ENCODE measurements at regions not wholly inside any gene's neighbourhood (a gene's known extent, or its start where the extent isn't known, plus 50 kb on each side); places are given as distances from the start of the nearest gene placed in this dataset.
"Not testable (repeated sequence)": the region's sequence is repeated elsewhere in the genome, so short reads cannot be mapped to it uniquely, and the experiment has no call there.

DNA sequence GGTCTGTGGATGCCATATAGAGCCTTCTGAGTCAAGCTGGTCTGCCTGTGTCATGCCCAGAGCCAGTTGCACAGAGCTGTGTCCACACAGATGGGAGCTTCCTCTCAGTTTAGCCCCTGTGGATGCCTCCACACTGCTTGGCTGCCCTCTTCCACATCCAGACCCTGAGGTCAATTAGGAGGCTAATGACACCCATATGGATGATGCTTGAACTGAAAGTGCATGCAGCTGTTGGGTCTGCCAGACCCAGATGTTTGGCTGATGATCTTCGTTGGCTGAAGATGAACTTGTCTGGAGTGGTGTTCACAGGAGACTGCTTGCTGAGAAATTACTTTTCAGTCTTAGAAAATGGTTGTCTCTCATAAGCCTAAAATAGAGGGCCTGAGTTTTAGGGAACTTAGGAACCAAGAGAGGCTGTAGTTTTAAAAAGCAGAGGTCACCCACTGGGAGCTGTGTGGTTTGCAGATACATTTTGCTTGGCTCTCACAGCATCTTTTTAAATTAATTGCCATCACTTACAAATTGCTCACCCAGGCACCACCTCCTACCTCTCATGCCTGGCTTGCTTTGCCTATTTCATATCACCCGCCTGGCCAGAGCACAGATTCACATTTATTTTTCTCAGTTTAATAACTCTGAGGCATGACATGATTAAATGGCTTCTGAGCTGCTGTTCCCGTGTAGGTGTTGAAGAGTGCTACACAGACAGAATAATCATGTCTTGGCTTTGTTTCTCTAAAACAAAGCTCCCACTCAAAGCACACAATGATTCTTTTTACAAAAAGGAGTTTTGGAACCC lies 176.1 kb downstream of the MINAR1 start:
- no peak for DNase-seq

DNA sequence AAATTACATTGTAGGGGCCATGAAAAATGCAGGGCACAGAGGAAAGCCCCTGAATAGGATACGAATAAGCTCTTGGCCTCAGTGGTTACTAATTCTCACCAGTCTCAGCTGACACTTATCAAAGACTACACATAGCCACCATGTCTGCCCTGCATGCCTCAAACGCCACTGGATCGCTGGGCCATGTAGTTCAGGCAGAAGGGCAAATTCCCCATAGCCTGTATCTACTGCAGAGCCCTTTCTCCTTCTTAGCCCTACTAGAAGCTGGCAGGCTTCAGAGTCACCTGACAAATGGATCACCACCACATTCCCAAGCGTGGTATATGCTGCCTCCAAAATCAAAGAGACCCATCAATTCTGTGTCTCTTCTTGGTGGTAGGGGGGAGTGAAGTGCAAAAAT lies 177.4 kb downstream of the MINAR1 start:
- no peak for DNase-seq

DNA sequence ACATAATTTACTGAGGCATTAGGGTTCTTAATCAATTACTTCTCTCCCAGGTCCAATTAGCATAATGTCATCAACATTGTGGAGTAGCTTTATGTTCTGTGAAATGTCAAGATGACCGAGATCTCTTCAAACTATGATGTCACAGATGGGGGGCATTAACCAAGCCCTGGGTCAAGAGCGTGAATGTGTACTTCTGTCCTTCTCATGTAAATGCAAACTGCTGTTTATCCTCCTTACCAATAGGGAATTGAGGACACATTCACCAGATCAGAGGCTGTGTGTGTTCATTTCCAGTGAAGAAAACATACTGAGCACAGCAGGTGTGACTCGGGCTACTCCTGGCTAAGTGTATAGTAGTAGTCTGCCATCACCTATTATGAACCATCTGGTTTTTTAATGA lies 177.9 kb downstream of the MINAR1 start:
- DNase-seq, result no peak

DNA sequence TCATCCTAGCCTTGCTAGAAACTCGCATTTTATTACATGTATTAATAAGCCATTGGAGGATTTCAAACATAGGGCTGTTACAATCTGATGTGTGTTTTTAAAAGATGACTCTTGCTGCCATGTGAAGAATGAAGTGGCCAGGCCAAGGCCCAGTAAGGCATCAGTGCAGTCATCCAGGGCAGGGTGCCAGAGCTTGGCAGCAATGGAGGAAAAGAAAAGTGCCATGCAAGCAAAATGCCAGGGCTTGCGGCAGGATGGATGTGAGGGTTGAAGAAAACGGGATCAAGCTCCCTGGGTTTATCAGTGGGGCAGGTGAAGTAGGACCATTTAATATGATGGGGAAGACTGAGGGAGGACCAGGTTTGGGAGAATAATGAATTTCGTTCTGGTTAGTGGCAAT lies 183.6 kb downstream of the MINAR1 start:
- no peak for DNase-seq

DNA sequence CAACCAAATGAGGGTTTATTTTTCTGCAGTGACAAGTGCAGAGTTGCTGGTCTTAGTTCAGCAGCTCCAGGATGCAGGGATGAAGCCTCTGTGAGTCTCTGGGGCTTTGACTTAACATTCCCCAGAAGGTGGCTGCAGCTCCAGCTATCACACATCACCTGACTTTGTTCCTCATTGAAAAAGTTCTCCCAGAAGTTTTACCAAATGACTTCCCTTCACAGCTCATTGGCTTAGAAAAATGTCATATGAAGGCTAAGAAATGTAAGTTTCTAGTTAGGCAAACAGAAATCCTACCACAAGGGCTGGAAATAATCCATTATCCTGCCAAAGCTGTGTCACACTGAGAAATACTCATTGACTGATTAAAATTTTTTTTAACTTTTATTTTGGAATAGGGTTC lies 184.9 kb downstream of the MINAR1 start:
- DNase-seq, result no peak

DNA sequence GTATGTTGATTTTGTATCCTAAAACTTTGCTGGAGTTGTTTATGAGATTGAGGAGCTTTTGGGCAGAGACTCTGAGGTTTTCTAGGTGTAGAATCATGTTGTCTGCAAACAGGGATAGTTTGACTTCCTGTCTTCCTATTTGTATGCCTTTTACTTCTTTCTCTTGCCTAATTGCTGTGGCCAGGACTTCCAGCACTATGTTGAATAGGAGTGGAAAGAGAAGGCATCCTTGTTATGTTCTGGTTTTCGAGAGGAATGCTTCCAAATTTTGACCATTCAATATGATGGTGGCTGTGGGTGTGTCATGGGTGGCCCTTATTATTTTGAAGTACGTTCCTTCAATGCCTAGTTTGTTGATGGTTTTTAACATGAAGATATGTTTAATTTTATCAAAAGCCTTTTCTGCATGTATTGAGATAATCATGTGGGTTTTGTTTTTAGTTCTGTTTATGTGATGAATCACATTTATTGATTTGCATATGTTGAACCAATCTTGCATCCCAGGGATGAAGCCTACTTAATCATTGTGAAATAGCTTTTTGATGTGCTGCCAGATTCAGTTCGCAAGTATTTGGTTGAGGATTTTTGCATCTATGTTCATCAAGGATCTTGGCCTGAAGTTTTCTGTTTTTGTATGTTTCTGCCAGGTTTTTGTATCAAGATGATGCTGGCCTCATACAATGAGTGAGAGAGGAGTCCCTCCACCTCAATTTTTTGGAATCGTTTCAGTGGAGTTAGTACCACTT lies 188.1 kb downstream of the MINAR1 start:
- no peak for DNase-seq

DNA sequence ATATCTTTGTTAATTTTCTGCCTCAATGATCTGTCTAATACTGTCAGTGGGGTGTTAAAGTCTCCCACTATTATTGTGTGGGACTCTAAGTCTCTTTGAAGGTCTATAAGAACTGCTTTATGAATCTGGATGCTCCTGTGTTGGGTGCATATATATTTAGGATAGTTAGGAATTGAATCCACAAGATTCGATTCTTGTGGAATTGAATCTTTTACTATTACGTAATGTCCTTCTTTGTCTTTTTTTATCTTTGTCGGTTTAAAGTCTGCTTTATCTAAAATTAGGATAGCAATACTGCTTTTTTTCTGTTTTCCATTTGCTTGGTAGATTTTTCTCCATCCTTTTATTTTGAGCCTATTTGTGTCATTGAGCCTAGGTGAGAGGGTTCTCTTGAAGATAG lies 189.7 kb downstream of the MINAR1 start:
- DNase-seq, result not testable (repeated sequence)

DNA sequence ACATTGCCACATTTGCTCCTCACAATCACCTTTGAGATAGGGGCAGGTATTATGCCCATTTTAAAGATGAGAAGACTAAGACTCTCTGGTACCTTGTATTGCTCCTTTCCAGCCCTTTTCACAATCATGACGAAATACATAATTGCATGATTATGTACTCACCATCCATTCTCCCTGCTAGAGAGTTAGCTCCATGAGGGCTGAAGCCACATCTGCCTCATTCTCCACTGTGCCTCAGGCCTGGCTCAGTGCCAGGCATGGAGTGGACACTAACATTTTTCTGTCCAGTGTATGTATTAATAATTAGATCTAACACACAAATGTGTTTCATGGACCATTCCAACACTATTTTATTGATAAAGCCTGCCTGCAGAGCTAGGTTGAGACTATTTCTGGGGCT lies 191.4 kb downstream of the MINAR1 start:
- no peak for DNase-seq

DNA sequence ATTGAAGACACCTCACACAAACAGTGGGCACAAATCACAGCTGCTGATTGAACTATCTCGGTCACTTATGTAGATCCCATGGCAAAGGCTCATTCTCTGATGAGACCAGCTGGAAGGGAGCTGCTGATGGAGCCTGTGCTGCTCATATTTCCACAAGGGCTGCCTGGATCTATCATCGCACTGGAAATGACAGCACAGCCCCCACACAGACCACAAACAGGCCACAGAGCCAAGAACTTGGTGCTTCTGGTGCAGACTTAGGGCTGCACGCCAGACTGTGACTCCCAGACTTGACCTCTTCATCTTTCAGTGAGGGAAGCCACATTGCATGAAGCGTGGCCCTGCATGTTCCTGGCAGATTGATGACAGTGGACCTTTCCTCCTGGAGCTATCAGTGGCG lies 197.6 kb downstream of the MINAR1 start:
- DNase-seq, result no peak

DNA sequence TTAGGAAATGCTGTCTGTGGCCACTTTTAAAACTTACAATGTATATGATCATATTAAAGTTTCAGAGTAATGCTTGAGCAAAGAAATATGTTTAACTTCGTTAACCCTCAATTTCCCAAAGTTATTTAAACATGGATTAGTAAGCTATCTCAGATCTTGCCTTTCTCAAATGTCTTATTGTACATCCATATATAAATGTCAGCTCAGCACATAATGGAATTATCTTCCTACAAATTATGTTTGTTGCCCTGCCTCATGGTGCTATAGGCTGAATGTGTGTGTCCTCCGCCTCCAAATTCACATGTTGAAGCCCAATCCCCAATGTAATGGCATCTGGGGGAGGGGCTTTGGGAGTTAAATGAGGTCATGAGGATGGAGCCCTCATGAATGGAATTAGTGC lies 200.3 kb downstream of the MINAR1 start:
- DNase-seq, result no peak

DNA sequence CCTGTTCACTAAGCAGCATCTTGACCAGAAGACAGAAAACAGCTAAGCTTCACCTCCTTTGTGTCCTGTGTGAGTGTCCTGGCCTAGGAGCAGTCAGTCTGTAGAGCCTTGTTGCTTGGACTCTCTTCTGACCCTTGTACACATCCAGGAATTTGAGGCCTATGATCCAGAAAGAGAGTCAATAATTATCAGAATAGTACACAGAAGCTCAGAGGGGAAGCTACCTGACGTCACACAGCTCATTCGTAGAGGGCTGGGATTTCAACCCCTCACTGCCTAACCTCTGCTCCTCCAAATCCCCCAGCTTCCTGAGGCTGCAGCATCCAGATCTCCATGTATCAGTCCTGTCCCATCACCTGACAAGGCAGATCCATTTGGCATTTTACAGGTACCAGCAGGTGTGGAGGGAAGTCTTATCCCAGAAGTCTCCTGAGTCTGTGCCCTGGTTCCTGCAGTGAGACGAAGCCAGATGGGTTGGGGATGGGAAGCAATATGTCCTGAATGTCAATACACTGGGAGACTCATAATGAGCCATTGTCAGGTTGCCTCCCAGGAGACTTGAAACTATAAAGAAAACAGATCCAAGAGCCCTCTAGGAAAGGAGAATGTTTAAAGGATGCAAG lies 203.1 kb downstream of the MINAR1 start:
- DNase-seq, result no peak

DNA sequence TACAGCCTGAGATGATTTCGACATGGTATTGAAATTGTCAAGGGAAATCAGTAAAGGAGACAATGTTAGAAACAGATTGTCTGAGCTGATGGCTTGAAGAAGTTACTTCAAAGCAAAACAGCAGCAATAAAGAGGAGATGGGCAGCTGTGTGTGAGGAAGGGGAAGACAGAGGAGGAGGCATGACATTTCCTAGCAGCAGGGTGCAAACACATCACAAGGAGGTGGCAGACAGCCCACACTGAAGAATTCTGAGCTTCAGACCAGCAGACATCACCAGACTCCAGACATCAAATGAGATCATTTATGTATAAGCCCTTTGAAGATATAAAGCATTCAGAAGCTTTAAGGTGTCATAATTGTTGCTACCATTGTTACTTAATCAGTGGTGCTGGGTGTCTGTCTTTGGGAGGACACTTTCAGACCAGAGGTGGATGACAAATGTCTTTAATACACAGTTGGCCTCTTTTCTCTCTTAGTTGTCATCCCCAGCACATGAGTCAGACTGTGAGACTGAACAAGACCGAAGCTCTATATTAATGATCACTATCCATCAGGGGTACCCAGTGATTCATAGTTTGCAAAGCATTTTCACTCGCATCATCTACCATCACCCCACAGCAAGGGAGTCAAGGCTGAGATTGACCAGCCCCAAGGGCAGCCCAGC lies 203.9 kb downstream of the MINAR1 start:
- no peak for DNase-seq

DNA sequence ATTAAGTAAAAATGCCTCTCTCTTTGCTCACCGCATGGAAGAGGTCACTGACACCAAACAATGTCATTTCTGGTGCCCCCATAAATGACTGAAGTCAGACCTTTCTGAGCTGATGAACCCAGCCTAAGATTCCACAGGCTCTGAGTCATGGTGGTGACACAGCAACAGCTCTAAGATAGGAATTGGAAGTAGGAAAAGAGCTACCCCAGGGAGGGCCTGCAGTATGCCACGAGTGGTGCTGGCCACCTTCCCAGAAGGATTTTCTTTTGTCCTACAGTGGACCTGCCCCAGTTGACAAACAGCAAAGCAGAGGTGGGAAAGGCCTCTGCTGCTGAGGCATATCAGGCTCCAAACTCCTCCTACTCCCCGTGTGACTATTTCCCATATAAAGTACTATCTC lies 208.1 kb downstream of the MINAR1 start:
- no peak for DNase-seq

DNA sequence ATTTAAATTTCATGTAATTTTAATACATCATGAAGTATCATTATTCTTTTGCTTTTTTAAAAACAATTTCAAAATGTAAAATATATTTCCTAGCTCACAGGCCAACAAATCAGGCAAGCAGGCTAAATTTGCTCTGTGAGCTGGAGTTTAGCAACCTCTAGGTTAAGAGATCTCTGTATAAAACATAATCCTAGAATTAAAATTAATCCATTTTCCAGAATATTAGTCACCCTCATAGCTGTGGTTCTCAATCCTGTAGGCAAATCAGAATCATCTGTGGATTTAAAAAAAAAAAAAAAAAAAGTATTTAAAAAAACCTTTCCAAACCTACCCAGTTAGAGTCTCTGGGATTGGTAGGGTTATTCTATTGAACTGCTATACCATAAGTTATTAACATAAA lies 209.7 kb downstream of the MINAR1 start:
- DNase-seq, result no peak

DNA sequence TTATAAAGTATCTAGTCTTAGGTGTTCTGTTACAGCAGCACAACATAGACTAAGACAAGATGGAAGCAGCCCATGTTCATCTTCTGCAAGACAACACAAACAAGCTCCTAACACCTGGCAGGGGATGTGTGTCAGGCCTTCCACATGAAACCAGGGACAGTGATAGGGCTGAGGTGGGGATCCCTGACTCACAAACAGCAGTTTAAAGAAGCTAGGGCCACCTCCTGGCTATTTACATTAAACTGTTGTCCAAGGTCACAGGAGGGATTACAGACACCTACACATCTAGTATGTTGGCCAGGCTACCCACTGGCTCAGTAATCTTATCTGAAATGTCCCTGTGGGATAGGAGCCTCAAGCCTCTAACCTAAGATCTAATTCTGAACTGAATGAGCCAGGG lies 211.3 kb downstream of the MINAR1 start:
- no peak for DNase-seq

DNA sequence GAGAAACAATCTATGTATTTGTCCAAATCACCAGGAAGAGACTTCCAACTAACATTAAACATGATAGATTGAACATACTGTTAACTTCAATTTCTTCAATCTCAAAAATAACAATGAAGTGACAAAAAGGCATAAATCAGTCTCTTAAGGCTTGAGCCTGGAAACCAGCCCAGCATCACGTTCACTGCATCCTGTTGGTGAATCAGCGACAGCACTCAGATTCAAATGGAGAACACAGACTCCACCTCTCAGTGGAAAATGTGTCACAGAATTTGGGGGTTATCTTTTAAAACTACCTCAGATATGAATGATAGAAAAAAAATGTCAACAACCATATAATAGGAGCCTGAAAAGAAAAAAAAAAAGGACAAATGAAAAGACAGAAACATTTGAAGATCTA lies 212.0 kb downstream of the MINAR1 start:
- DNase-seq, result no peak

DNA sequence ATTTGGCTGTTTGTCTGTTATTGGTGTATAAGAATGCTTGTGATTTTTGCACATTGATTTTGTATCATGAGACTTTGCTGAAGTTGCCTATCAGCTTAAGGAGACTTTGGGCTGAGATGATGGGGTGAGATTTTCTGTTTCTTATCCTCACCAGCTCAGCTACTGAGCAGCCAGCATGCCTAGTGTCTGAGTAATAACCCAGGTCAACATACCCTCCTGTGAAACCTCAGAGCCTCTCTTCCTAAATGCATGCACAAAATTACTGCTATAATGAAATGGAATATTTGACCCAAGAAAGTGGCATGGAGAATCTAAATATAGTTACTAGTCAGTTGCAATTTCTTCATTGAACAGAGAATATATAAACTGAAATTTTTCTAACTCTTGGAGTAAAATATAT lies 220.8 kb downstream of the MINAR1 start:
- DNase-seq, result not testable (repeated sequence)

DNA sequence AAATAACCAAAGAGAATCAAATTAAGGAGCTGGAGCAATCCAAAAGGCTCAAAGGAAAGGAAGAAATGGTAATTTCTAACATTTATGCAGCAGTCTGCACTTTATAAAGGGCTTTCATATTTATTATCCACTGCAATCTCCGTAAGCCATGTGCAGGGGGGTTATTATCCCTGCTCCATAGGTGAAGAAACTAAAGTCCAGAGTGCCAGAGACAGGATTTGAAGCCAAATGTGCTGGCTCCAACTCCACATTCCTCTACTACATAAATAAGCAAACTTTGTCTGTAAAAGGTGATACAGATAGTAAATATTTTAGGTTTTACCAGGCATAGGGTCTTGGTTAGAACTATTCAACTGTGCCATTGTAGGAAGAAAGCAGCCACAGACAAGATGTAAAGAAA lies 221.4 kb downstream of the MINAR1 start:
- DNase-seq, result no peak

DNA sequence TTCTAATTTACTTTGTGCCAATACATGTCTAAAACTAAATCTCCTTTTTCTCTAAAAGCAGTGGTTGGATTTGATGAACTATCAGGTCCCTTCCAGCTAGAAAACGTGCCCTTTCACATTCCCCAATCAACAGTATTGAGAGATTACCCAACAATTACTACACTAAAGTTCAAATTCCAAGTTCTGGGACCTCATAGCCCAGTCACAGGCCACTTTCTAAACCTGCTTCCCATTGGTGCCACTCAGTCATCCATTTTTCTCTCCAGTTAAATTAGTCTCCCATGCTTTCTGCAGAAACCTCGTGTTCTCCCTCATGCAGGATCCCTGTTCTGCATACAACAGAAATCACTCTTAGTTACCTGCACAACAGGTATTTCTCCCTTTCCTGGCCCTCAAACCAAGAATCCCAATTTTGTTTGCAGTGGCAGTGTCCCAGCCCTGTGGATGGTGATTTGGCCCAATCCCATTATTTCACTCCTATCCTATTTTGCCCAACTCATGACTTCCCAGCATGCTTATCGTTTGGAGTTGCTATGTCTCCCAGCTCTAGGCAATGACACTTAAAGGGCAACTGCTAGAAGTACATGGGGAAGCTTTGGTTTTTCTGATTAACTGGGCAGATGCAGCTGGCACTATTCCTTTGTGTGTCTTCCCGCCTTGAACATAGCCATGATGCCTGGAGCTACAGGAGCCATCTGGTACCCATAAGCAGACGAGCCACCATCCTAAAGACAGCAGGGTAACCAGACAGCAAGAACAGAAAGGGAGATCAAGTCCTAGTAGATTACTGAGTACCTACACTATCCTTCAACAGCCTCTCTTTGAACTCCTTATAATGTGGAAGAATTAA lies 224.2 kb downstream of the MINAR1 start:
- no peak for DNase-seq

DNA sequence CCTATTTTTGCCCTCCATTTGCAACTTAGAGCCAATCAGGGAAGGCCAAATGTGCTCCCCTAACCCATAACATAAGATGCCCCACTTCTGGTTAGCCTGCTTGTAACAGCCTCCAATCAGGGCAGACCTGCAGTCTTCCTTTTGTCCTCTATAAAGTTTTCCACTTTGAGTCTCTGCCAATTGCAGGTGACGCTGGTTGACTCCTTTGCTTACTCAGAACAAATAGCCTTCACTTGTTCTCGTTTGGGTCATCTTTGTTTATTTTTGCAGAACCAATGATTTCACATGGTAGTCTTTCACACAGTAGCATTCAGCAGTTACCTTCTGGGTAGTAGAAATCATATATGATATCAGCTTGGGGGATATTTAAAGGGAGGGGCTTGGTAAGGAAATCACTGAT lies 225.6 kb downstream of the MINAR1 start:
- DNase-seq, result no peak

DNA sequence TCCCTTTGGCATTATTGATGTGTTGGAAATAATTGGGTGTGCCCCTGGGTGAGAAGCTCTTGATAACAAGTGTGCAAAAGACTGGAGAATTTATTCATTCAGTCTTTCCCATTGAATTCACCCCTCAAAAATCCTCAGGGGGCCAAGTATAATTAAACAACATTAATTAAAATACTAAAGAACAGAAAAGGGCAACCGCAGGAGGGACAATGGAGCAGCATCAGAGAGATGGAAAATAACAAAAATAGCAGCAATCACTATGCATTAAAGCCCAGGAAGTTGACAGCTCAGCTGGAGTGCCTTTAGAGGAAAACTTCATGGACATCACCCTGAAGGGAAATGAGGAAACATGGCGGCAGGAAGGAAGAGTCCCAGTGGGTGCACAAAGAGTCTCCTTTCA lies 227.6 kb downstream of the MINAR1 start:
- DNase-seq, result no peak

DNA sequence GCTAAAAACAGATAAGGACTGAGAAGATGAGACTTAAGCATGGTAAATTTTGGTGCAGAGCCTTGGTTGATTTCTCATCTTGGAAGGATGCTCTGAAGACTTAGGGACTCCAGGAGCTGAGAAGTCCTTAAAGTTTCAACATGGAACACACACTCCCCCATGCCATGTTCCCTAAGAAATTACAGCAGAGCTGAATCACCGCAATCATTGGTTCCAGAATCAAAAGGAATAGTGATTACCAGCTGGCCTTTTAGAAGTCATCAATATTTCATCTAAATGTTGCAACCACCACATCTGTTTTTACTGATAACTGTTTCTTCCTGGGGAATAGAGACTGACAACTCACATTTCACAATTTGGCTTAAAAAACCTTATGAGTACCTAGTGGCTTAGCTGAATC lies 229.3 kb downstream of the MINAR1 start:
- no peak for DNase-seq

All from NCI-H1105 (cell line).